Renal pelvis (tissue), 1 donor: ENCODE measurements at regions not wholly inside any gene's neighbourhood (a gene's known extent, or its start where the extent isn't known, plus 50 kb on each side); places are given as distances from the start of the nearest gene placed in this dataset.
"Not testable (repeated sequence)": the region's sequence is repeated elsewhere in the genome, so short reads cannot be mapped to it uniquely, and the experiment has no call there.

Source experiments
- DNase-seq: peaks from one replicate; pipeline ENCODE4 v3.0.0-alpha.2; 2013

DNA sequence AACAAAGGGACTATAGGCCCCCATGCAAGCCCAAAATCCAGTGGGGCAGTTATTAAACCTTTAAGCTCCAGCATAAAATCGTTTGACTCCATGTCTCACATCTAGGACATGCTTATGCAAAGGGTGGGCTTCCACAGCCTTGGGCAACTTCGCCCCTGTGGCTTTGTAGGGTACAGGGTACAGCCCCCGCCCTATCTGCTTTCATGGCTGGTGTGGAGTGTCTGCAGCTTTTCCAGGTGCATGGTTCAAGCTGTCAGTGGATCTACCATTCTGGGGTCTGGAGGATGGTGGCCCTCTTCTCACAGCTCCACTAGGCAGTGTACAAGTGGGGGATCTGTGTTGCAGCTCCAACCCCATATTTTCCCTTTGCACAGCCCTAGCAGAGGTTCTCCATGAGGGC lies 559.8 kb upstream of the TECRL start:
- no peak for DNase-seq

DNA sequence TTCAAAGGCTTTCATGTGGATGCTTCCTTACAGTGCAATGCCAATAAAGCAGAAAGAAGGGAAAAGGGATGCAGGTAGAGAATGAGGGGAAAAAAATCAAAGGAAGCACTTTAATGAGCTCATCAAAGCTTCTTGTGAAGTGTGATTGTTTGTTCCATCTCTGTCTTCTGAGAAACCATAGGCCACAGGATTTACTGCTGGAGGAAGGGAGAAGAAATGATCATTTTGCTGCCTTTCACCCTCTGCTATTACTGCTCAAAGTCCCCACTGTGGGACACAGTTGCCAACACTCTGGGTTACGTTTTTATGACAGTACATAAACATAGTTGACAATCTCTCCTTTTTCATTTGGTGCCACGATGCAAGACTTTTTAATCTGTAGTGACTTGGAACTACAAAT lies 558.0 kb upstream of the TECRL start:
- DNase-seq = no peak

DNA sequence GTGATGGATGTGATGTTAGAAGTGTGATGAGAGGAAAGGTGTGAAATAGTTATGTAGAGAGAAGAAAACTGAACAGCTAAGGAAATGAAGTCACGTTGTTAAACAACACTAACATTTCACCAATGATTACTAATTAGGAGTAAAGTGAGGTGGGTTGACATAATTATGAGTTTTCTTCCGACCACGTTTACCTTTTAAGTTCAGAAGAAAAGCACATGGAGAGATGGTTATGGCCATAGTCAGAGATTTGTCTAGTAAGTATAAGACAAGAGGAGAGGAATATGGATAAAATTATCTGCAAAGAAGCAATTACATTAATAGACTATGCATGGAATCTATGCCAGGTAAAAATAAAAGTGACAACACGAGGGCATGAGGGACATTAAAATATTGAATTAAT lies 551.3 kb upstream of the TECRL start:
- no peak for DNase-seq

DNA sequence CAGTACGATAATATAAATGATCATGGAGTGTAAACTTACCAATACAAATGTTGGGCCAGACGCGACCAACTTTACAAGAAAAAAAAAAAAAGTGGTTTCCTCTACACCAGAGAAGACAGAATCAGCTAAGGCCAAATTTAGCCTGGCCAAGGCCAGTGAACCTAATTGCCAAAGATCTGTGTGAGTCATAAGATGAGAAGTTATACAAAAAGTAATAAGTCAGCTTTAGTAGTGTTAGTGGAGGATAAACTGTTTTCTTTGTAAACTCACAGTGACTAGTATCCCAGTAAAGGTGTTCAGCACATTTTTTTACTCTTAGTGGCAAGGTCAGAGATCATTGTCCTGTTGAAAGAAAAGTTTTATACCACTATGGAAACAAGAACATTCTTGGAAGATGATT lies 531.4 kb upstream of the TECRL start:
- DNase-seq = no peak

DNA sequence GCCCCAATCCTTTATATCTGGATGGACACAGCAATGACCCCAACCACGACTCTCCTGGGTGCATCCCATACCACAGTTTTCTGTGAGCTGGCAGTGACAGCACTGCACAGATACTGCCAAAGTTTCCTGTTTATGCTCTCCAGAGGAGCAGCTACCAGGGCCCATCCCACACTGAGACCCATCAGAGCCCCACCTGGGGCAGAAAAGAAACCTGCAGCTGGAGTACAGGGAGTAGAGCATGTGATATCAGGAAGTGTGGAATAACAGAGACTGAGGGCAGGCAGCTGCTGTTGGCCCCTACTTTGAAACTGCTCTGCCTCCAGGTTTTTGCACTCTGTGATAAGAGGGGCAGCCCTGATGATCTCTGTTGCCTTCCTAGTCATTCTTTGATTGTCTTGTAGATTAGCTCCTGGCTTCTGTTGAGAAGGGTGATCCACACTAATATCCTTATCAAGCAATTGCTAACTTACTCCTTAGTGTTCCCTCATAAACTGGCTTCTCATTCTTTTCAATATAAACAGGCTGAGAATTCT lies 526.3 kb upstream of the TECRL start:
- DNase-seq = no peak

DNA sequence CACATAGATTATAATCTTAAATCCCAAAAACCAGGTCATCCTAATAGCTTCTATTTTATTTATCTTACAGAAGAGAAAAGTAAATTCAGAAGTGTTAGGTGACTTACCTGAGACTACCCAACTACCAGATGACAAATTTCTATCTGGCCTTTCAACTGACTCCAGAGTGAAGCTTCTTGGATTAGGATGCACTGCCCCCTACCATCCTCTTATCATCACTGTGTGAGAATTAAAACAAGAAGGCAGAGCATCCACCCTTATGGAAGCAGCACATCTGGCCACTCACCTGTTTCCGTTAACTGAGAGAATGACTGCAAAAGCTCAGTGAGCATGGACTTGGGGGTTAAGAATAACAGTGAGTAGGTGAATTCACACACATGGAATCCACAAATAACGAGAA lies 502.6 kb upstream of the TECRL start:
- DNase-seq = no peak

DNA sequence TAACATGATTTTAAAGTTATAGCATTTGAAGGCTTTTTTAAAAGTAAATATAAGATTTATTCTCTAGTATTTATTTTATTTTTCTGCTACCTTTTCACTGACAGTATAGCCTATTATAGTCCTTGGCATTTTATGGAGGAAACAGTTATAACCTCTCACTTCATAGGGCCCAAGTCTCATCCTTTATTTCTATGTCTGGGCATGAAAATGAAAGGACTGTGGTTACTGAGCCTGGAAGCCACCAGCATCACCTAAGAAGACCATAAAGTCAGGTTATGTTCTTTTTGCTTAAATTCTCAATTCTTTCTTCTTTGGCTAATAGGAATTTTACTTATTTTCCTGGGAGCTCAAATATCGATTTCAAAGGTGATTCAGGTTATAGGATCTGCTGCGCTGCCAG lies 494.7 kb upstream of the TECRL start:
- DNase-seq = no peak

DNA sequence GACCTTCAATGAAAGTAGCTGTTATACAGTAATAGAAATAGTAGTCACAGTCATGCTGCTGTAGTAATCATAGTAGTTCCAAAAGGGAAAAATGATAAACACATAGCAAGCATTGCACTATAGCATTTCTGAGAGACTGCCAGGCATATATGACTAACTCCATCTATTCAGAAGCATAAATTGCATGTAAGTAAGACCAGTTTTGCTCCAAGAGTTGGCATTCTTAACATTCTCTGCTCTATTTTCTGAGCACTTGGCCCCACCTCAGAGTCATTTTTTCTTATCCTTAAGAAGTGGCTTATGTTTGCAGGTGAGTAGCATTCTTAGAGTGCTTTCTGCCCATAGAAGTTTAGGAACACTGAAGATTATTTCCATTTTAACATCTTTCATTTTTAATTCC lies 490.3 kb upstream of the TECRL start:
- DNase-seq = no peak

DNA sequence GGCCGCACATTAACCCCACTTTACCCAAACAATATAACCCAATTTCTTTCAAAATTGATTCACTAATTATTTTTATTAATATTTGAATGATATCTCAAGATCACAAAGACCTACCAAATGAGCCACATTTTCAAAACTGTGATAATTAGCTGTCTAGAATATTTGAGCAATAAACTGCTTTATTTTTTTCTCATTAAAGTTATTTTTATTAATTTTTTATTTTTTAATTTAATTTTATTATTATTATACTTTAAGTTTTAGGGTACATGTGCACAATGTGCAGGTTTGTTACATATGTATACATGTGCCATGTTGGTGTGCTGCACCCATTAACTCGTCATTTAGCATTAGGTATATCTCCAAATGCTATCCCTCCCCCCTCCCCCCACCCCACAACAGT lies 489.8 kb upstream of the TECRL start:
- DNase-seq = not testable (repeated sequence)

DNA sequence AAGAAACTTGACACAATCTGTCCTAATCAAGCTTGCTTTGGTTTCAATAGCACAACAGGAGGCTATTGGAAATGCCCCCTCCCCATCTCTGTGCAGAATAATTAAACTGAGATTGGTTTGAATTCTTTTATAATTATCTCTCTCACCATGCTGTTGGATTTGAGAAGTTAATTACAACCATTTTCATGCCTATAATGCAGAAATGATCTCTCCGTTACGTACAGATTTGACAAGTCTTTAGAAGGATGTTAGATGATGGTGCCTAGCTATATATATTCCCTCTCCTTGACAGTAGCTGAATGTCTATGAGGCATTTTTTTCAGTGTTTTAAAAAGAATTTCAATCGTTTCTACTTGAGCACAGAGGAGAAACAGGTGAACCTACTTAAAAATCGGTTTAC lies 488.4 kb upstream of the TECRL start:
- no peak for DNase-seq

DNA sequence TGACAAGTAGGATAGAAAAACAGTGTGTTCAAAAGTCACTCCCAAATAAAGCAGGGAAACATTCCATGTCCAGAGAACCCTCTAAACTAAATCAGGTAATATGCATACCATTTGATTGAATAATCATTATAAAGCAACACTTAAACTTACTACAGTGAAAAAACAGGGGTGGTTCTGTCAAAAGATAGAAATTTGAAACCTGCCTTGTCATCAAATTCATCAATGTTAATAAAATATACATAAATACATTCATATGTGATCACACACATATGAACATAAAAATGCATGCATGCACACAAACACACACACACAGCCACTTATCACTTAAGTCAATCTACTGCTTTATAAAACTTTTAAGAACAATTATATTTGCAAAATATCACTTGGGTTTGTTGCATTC lies 485.8 kb upstream of the TECRL start:
- DNase-seq = no peak

DNA sequence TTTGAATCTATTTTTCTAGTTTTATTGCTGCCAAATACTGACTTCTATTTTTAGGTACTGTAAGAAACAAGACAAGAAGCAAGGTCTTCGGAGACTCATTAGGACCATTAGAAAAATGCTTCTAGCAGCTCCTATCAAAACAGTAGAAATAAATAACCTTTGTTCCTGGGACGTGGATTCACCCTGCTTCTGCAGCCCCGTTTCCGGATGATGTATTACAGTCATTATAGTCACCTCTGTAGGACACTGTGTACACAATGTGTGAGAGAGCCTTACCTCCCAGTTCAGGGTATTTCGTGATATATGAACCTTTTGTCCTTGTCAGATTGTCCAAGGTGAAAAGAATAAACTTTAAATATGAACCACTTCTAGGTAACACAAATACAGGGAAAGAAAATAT lies 484.0 kb upstream of the TECRL start:
- DNase-seq = no peak

DNA sequence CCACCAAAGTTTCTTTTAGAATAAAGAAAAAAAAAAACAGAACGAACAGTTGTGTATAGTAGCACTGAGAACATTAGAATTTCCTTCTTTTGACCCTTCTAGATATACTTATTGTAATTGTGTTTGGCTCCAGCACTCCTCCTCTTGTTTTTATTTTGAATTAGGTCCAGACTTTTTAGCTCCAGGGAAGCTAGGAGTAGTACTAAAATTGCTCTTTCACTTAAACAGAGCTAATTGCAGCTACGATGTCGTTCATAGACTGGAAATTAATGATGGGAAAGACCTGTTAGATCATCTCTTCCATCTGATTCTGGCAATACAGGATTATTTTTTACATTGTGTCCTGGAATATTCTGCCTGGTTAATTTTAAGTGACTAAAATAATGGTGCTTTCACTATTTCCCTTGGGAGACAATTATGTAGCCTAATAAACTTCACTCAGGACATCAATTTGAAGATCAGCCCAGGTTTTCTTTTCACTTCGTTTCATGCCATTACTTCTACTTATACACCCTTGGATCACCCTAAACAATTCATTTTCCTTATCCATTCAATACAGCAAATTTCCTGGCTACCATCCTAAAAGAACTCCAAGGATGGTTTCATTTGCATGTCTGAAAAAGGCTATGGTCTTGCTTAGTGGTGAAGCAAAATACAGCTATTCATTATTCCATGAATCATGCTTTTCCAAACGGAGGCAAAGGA lies 480.8 kb upstream of the TECRL start:
- DNase-seq = no peak

DNA sequence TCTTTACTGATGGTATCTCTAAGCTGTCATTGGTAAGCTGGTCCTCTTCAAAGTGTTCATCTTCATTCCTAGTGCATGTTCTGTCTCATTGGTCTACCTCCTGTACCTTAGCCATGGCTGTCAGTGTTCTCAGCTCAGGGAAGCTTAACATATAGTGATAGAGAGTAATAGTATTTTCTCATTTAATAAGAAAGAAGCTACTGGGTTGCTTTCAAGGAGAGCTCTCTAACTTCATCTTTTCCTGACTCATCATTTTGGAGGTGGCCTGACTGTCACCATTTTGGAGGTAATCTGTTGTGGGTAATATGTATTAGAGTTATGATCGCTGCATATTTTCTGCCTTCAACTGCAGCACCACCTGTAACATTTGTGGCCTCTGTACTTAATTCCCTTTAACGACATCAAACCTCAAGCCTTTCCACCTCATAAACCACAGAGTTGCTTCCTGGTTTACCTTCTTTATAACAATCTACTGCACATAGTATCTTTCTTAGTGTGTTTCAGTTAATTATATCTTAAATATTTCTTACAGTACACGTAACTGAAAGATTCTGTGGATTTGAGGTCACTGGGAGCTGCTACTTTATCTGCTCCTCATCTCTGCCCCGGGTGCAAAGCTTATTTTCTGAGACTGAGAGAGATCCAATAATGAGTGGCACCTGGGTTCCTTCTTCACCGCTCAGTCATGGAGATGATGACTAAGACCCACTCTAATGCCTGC lies 474.0 kb upstream of the TECRL start:
- peak; percentile 16 for DNase-seq

DNA sequence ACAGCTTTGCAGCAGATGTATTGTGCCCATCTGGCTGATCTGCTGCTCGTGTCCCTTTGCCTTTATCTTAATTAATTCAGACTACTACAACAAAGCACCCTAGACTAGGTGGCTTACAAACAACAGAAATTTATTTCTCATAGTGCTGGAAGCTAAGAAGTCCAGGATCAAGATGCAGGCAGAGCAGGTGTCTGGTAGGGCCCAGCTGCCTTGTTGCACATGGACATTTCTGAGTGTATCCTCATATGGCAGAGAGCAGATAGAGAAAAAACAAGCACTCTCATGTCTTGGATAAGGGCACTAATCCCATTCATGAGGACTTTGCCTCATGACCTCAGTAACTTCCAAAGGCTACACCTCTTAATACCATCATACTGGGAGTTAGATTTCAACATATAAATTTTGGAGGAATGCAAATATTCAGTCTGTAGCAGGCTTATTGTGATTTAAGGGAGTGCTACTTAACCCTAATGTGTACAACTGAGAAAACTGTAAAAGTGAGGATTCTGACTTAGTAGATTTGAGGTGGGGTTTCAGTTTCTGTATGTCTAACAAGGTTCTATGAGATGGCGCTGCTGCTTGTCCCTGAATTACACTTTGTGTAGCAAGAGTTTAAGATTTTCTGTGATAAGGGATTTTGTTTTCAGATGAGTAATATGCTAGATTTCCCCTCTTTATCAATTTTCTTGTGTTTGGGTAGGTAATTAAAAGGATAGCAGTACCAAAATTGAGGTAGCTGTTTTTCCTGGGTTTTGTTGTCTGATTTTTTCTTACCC lies 473.2 kb upstream of the TECRL start:
- DNase-seq = no peak

DNA sequence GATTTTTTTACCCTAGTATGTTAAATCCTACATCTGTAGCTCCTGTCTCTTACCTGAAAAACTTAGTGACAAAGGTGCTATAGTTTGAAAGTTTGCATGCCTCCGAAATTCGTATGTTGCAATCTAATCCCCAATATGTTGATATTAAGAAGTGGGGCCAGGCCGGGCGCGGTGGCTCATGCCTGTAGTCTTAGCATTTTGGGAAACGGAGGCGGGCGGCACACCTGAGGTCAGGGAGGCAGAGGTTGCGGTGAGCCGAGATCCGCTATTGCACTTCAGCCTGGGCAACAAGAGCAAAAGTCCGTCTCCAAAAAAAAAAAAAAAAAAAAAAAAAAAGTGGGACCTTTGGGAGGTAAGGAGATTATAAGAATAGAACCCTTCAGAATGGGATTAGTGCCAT lies 471.3 kb upstream of the TECRL start:
- DNase-seq = no peak

DNA sequence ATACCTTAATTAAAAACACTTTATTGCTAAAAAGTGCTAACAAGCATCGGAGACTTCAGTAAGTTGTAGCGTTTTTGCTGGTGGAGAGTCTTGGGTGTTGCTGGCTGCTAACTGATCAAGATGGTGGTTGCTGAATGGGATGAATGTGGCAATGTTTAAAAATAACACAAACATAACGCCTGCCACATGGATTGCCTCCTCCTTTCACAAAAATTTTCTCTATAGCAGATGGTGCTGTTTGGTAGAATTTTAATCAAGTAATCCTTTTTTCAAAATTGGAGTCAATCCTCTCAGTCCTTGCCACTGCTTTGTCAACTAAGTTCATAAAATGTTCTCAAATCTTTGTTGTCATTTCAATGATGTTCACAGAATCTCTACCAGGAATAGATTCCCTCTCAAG lies 466.8 kb upstream of the TECRL start:
- no peak for DNase-seq

DNA sequence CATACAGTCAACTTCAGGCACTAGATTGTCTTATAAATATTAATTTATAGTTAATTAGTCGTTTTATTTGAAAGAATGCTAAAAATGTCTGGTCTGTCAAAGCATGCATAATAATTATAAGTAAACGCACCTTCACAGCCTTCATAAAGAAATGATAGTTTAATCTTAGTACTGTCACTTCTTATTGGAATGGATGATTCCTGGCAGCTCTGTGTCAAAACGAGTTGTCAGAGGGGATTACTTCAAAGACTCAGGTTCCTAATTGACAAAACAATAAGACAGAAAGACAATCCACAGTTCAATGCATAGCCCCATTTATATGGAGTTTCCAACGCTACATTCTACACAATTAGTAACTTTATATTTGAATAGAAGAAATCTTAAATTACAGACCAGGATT lies 461.3 kb upstream of the TECRL start:
- DNase-seq = no peak

DNA sequence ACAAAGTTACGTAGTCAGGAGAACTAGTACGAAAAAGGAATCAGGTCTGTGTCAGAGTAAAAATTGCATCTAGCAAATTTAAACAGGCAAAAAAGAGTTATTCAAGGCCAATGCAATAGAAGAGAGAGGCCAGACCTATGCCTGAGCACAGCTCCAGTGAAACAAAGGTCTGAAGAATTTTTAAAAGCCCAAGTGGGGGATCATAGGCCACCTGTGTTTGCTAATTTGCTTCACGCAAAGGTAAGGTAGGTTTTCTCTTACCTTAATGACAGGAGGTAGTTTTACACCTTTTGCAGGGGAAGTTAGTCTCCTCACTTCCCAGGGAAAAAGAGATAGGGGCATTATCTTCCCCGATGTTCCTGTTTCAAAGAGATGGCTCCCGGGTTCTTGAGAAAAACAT lies 448.6 kb upstream of the TECRL start:
- no peak for DNase-seq

DNA sequence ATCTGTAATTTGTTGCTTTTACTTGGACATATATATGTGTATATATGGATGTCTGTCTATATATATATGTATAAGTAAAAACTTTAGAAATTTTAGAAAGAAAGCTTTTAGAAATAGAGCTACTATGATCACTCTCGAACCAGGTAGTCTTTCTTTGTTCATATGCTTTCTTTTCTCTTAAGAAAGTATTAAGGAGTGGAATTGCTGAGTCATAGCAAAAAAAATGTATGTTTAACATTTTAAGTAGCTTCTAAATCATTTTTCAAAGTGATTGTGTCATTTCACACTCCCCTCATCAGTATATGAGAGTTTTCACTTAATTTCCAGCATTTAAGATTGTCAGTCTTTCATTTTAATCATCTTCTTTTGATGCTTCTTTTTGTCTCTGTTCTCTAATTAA lies 447.9 kb upstream of the TECRL start:
- DNase-seq = no peak

DNA sequence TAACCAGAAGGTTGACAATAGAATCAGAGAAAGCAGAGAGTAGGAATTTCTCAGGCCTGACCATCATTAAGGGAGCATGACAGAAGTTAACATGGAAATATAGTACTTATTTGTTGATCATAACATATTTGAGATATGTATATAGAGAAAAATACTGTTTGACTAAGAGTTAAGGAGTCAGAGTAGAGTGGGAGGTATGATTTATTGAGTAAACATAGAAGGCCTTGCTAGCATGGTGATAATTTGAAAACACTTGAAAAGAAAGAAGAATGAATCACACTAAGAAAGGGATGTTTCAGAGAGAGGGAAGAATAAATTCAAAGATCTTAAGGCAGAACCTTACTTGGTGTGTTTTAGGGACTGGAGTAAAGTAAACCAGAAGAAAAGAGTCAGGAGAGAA lies 437.2 kb upstream of the TECRL start:
- DNase-seq = no peak

DNA sequence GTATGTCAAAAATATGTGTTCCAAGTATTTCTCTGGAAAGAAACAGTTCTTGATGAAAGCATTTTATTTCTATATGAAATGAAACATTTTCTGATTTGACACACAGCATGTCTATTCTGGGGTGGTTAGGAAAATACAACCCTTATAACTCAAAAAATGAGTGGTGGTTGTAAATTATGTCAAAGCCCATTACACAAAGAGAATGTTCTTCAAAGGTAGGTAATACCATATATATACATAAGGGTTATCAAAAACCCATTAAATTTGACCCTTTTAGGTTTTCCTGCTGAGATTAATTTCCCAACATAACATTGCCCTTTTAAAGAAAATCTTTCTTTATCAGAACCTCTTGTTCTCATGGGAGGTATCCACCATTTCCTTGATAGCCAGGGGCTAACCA lies 420.5 kb upstream of the TECRL start:
- no peak for DNase-seq

DNA sequence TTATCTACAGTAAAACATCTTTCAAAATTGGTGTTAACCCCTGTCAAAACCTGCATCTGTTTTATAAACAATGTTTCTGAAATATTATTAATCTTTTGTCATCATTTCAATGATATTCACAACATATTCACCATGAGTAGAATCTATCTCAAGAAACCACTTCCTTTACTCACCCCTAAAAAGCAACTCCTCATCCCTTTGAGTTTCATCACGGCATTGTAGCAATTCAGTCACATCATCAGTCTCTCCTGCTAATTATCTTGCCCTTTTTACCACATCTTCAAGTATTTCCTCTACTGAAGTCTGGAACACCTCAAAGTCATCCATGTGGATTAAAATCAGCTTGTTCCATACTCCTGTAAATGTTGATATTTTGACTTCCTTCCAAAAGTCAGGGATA lies 415.3 kb upstream of the TECRL start:
- no peak for DNase-seq
